GM03348 (cell line): ENCODE measurements at regions not wholly inside any gene's neighbourhood (a gene's known extent, or its start where the extent isn't known, plus 50 kb on each side); places are given as distances from the start of the nearest gene placed in this dataset.
"Not testable (repeated sequence)": the region's sequence is repeated elsewhere in the genome, so short reads cannot be mapped to it uniquely, and the experiment has no call there.

Source experiments
- DNase-seq: peaks from one replicate; pipeline ENCODE4 v3.0.0; 2012; ENCODE audit warnings: low spot score

DNA sequence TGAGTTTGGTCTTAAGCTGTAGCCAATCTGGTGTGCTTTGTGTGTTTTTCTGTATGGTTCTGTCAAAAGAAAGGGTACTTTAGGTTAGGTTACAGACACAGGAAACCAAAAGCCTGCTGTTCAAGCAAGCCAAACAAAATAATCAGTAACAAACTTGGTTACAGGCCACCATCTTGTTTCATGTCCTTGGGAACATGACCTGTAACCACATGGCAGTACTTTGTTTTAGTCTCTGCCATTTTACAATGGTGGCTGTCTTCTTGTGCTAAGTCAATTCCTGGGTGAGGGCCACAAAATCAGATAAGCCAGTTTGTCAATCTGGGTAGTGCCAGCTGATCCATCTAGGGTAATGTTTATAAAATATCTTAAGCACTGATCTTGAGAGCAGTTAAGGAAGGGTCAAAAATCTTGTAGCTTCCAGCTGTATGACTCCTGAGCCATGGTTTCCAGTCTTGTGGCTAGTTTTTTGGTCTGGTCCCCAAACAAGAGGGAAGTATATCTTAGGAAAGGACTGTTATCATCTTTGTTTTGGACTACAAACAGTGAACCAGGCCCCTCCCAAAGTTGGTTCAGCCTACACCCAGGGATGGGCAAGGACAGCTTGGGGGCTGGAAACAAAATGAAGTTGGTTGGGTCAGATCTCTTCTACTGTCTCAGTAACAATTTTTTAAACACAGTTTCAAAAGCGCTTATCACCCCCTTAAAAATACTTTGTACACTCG lies 90.0 kb downstream of the IGLL5 start:
- DNase-seq: no peak

DNA sequence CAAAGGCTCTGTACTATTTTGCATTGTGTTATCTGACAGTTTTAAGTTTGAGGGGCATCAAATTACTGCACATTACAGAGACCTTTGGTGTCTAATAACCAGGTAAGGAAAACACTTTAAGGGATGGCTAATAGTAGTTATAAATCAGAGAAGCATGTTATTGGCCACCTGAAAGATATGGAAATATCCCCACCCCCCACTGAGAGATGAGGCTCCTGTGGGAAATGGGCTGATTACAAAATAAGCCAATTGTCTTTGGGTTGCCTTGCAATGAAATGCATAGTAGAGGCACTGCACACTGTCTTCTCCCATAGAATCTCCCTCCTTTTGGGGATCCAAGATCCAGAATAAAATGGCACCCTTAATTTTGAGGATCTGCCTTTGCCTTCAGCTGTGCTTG lies 91.0 kb downstream of the IGLL5 start:
- no peak for DNase-seq

DNA sequence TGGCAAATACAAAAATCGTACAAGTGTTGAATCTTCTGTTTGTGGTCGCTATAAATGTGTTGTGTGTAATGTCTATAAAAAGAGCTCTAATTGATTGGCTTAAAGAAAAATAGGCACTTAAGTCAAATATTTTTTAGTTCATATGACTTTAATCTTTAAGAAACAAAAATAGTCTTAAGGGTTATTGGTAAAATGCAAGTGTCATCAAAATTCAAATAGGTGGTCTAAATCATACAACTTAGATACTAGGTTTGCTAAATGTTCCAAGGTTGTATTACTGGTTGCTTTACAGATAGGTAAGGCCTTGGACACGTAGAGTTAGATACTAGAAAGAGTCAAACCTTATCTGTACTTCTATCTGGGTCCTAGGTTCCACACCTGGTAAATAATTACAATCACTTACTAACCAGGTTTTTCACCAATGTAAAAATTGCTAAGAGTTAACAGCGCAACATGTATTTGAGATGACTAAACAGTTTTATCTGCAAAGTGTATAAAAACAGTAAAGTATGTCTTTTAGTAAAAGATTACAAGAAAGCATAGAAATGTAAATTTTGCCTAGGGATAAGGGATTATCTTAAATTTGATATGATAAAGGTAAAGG lies 91.1 kb upstream of the GNAZ start:
- no peak for DNase-seq

DNA sequence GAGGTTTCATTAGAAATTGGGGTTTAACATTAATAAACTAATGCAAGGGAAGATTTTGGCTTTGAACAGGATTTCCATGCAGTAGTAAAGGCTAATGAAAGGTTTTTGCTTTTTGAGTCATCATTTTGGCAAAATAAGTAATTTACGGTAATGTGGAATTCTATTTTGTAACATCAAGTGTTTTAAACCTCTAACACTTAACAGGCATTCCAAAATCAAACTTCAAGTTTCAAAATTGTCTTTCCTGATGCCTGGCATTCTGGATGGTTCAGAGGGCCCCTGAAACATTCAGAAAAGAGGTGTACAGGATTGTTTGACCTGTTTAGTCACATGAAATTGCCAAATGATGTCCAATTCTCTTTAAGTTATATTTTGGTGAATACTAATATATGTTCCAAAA lies 90.4 kb upstream of the GNAZ start:
- DNase-seq: no peak

DNA sequence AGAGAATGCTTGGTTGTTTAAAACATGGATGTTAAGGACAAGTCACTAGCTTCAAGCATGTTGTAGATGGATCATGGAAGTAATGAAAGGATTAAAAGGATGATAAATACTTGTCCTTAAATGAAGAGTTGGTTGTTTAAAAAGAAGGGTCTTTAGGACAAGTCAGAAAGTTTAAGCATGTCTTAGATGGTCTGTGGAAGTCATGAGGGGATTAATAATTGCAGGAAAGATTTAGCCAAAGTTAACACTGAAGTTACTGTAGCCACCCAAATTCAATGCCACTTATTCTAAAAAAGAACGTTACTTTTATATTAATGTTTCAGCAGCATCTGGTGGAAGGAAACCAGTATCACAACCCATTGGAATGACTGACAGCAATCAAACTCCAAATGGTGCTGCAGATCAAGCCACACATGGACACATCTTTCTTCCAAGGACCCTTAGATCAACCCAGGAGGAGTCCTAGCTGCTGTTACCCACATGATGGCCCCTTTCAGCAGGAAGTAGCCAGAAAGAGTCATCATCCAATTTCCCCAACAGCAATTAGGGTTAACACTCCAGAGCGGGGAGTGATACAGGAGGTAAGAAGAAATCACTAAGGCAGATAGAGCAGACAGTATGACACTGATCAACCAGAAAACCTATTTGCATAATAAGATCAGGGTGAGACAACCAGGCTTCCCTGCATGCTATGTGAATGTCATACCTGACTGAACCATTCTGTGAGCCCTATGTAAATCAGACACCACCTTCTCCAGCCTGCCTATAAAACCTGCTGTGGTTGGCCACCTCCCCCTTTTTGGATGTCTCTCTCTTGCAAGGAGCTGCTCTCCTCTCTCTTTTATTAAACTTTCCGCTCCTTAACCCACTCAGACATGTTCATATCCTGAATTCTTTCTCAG lies 88.4 kb upstream of the GNAZ start:
- DNase-seq: no peak

DNA sequence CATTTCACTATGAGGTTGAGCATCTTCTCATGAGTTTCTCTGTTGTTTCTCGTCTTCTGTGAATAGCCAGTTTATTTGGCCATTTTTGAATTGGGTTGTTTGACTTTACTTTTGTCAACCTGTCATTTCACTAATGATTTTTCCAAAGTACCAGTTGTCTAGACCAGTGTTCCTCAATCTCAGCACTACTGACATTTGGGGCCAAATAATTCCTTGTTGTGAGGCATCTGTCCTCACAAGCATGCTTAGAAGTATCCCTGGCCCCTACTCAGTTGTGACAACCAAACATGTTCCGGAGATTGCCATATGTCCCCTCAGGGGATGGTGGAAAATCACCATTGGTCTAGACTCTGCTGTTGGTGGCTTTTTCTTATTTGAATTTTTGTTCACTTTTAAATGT lies 87.7 kb upstream of the GNAZ start:
- no peak for DNase-seq

DNA sequence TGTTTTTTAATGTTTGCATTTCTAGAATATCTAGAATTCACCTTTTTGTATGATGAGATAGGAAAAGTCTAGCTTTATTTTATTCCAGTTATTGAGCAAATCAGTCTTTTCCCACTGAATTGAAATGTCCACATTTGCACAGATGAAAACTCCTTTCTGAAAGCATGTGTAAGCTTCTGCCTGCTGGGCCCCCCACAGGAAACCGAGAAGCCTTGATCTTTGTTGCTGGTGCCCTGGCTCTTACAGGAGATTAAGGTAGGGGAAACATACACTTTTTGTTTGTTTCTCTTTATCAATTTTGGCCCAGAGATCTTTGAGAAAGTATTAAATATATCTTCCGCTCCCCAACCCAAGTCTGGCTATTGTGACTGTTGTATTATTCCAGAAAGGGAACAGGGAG lies 87.2 kb upstream of the GNAZ start:
- no peak for DNase-seq

DNA sequence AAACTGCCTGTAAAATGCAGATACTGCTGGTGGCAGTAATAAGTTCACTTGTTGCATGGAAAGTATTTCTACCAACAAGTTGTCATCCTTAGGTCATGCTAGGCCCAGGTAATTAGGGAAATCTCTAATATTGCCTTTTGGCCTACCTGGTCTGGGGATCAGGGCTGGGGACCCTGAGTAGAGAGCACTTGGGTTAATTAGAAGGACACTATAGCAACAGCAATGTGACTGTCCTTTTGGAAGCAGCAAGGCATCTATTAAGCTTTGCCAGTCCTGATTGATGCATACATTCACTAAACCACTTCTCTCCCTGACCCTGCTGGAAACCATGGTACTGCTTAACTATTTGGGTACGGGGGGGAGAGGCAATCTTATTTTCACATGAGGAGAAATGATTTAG lies 86.5 kb upstream of the GNAZ start:
- DNase-seq: no peak

DNA sequence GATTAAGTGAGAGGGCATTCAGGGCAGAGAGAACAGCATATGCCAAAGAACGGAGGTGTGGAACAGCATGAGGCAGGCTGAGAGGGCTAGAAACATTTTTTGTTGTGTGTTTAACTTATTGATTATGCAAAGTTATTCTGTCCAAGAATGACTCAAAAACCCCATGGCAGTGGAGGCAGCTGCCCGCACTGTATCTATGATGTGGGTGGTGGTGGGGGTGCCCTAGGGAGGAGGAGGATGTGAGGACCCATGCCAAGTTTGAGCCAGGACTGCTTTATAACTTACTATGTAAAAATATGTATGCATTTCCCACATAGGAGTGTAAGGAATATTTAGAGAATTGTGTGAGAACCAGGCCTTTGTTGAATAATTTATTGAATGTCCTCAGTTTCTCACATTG lies 85.4 kb upstream of the GNAZ start:
- DNase-seq: no peak

DNA sequence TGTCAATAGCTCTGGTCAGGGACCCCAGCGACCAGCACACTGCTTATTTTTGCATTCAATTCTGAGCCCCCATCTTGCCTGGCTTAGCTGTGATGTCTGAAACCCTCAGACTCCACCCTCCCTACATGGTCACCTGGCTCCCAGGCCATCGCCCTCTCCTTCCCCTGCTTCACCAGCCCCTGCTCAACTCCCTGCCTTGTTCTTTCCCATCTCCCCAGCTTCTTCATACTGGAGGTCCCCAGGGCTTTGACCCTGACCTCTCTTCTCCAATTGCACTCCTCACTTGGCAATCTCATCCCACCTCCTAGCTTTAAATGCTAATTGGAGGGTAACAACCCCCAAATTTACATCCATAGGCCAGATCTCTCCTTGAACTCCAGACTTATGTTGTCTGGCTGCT lies 84.3 kb upstream of the GNAZ start:
- DNase-seq: no peak

DNA sequence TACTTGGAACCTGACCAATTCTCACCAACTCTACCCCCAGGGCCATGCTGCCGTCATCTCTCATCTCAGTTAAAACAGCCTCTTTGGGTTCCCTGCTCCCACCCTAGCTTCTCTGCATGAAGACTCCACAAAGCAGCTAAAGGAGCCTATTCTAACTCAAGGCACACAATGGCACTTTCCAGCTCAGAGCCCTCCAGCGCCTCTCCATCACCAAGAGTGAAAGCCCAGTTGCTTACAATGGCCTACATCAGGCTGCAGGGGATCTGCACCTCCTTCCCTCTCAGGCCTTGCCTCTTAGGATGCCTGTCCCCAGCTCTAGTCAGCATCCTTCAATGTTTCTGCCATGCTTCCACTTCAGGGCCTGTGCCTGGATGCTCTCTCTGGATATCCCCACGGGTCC lies 83.7 kb upstream of the GNAZ start:
- DNase-seq: no peak

DNA sequence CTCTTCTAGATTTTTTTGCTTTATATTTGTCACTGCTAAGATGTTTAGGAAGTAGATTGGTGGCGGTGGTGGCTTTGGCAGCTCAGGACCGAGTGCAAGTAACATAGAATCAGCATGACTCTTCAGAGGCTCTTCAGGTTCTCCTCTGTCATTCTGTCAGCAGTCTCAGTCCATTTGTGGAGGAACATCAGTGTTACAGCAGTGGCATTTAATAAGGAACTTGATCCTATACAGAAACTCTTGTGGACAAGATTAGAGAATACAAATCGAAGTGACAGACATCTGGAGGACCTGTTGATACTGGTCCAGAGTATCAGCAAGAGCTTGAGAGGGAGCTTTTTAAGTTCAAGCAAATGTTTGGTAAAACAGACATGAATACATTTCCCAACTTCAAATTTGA lies 82.2 kb upstream of the GNAZ start:
- no peak for DNase-seq

DNA sequence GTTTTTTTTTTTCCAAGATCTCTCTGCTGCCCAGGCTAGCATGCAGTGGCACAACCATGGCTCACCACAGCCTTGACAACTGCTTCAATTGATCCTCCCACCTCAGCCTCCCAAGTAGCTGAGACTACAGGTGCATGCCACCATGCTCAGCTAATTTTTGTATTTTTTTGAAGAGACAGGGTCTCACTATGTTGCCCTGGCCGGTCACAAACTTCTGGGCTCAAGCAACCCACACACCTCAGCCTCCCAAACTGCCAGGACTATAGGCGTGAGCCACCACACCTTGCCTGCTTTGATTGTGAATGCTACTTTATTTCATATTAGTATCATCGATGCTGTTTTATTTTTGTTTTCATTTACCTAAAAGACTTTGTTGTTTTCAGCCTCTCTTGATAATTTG lies 81.5 kb upstream of the GNAZ start:
- DNase-seq: no peak

DNA sequence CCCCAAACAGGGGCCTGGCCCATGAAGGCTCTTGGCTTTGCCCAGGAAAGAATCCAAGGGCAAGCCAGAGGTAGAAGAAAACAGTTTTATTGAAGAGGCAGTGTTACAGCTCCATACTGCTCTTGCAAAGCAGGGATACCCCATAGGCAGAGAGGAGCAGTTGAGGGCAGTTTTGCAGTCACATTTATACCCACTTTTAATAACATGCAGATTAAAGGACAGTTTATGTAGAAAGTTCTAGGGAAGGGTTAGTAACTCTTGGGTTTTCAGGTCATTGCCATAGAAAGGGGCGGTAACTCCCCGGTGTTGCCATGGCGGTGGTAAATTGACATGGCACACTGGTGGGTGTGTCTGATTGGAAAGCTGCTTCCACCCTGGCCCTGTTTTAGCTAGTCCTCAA lies 80.5 kb upstream of the GNAZ start:
- no peak for DNase-seq

DNA sequence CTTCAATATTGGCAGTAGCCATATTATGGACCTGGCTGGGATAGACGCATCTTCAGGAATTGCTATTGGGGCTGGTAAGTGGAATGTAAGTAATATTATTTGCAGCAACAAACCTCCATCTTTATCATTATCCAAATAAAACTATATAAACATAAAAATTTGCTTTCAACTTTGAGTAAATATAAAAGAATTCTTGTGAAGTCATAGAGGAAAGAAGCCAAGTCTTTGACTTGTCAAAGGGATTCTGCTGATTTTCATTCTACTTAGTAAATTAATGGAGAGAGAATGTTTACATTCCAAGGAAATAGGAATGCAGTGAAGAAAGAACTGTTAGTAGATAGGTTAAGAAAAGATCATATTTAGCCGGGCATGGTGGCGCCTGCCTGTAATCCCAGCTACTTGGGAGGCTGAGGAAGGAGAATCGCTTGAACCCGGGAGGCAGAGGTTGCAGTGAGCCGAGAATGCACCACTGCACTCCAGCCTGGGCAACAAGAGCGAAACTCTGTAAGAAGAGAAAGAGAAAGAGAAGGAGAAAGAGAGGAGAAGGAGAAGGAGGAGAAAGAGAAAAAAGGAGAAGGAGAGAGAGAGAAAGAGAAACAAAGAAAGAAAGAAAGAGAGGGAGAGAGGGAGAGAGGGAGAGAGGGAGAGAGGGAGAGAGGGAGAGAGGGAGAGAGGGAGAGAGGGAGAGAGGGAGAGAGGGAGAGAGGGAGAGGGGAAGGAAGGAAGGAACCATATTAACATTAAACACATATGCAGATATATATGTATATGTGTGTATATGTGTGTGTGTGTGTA lies 79.4 kb upstream of the GNAZ start:
- DNase-seq: not testable (repeated sequence)

DNA sequence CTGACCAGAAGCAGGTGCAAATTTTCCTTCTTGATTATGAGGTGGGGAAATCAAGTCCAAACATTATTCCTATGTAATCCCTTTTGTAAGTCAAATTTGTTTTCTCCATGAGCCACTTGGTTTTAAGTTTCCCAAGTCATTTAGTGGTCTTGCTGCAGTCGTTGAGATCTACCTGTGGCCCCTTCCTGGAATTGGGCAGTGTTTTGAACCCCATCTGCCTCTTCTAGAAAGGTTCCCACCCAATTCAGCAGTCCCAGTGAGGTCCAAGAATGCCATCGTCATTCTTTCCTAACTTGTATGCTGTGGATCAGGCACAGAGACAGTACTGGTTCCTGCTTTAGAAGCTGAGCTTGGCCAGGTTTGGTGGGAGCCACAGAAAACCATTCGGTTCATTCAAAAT lies 77.8 kb upstream of the GNAZ start:
- no peak for DNase-seq

DNA sequence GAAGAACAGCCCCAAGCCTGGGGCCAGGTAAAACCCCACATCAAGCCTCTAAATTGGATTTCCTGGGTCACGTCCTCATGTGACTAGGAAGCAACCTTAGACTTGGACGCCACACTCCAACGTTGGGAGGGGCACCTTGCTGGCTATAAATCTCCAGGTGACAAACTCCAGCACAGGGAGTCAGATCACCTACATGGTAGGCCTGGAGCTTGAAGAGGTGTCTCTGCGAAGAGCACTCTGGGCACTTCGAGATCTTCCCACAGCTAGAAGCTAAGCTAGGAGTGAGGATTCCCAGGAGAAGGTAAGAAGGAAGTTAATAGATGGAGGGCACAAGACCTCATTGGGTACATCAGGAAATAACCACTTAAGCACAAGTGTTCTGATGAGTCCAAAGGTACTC lies 77.1 kb upstream of the GNAZ start:
- no peak for DNase-seq

DNA sequence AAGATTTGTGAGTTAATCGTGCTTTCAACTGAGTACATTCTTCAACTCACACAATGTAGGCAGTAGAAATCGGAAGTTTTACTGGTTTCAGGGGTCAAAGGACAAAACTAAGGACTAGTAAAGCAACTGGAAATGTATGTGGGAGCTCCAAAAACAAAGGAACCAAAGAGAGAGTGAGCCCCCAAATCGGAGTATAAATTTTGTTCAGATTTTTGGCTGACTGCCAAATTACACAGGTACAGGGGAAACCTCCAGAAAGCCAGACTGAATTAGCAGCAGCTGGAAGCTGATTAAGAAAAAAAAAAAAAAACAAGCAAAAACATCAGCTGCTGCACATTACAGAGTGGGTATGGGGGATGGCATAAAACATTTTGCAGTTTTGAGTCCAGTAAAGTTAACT lies 75.2 kb upstream of the GNAZ start:
- no peak for DNase-seq

DNA sequence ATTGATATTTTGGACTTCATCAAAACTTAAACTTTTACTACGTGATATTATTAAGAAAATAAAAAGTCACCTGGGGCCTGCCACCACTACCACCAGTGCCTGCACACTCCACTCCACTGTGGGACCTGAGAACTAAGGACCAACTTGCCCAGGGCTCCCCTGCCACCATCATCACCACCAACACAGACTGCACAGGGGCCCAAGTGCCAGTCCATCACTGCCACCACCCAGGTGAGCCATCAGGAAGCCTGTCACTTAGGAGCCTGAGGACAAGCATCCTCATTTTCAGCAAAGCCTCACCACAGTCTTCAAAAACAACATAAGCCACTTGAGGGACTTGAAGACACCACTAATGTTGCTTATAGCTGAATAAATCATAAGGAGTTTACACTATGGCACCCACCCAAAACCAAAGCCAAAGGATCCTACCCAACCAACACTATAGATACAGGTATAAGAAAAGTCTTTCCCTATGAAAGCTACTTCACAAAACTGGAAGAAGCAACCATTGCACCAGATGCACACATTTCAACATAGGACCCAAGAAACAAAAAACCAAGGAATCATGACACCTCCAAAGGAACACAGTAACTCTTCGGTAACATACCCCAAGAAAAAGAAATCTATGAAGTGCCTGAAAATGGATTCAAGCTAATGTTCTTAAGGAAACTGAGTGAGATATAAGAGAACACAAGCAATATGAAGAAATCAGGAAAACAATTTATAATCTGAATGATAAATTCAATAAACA lies 73.6 kb upstream of the GNAZ start:
- DNase-seq: no peak

DNA sequence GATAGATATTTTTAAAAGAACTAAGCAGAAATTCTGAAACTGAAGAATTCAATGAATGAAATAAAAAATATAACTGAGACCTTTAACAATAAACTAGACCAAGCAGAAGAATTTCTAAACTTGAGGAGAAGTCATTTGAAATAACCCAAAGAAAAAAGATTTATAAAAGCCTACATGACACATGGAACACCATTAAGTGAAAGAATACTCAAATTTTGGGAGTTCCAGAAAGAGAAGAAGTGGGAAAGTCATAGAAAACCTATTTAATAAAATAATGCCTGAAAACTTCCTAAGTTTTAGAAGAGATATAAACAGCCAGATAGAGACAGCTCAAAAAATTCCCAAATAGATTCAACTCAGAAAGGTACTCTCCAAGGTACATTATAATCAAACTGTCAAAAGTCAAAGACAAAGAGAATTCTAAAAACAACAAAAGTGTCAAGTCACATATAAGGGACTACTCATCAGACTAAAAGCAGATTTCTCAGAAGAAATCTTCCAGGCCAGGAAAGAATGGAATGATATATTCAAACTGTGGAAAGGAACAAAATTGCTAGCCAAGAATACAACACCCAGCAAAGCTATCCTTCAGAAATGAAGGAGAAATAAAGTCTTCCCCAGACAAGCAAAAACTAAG lies 72.9 kb upstream of the GNAZ start:
- DNase-seq: no peak

DNA sequence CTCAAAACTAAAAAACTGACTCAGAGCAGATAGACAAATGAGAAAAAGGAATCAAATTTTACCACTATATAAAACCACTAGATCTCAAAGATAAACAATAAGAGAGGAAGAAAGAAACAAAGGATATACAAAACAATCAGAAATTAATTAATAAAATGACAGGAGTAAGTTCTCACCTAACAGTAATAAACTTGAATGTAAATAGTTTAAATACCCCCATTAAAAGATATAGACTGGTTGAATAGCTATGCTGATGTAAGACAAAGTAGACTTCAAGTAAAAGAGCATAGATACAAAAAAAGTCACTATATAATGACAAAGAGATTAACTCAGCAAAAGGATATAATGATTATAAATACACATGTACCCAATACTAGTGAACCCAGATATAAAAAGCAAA lies 72.3 kb upstream of the GNAZ start:
- no peak for DNase-seq
